HEK293 (cell line): ENCODE measurements at regions not wholly inside any gene's neighbourhood (a gene's known extent, or its start where the extent isn't known, plus 50 kb on each side); places are given as distances from the start of the nearest gene placed in this dataset.

ENCODE experiments used
- CTCF ChIA-PET: fragments of 350-600 bp; formaldehyde crosslinking; extraction: SDS; loops from one replicate; lab custom pipeline; 2021; ENCODE audit warnings: antibody characterized with exemption; lab: Yijun Ruan, JAX
- POLR2A ChIA-PET: fragments of 300-600 bp; formaldehyde crosslinking; extraction: SDS; loops from one replicate; lab custom pipeline; 2020; ENCODE audit warnings: antibody characterized with exemption, inconsistent platforms; lab: Yijun Ruan, JAX
- H3K27ac ChIP-seq: fragments of 200-500 bp; sonication (Bioruptor generic); 2 replicates; pipeline ENCODE4 v1.5.1; 2014; ENCODE audit warnings: low read depth, low read length, control low read depth, inconsistent platforms; ENCODE audit errors: extremely low read depth
- H3K36me3 ChIP-seq, 2 experiments: fragments of 200-500 bp in 1 of 2; sonication (Bioruptor generic) in 1 of 2; 1 replicate in 1 of 2; 2 replicates in 1 of 2; pipeline ENCODE4 v1.5.1; 2014 to 2017; ENCODE audit warnings: inconsistent platforms in 2 of 2, low read length in 2 of 2; ENCODE audit not compliant: control insufficient read depth in 2 of 2, insufficient read depth in 1 of 2
- H3K4me1 ChIP-seq: fragments of 200-500 bp; sonication (Bioruptor generic); 2 replicates; pipeline ENCODE4 v1.5.1; 2014; ENCODE audit warnings: mild to moderate bottlenecking, low read length, inconsistent platforms; ENCODE audit not compliant: control insufficient read depth, insufficient read depth
- H3K4me3 ChIP-seq: 2 replicates; pipeline ENCODE4 v1.5.1; 2011; ENCODE audit warnings: low read depth, mild to moderate bottlenecking, control low read depth, low read length, moderate library complexity
- H3K9me3 ChIP-seq: fragments of 200-500 bp; sonication (Bioruptor generic); 2 replicates; pipeline ENCODE4 v1.5.1; 2014; ENCODE audit warnings: low read depth, low read length, inconsistent platforms; ENCODE audit not compliant: control insufficient read depth, insufficient read depth
- GLI2 ChIP-seq: fragments of 450-650 bp; formaldehyde crosslinking; IDR thresholded peaks from 2 replicates; pipeline ENCODE4; 2017; ENCODE audit warnings: missing biosample characterization, missing genetic modification characterization, low read depth, borderline replicate concordance
- GLI4 ChIP-seq: fragments of 450-650 bp; formaldehyde crosslinking; IDR thresholded peaks from 2 replicates; pipeline ENCODE4 v1.5.1; 2016; ENCODE audit warnings: missing biosample characterization, missing genetic modification characterization
- KLF1 ChIP-seq: fragments of 450-650 bp; formaldehyde crosslinking; IDR thresholded peaks from 2 replicates; pipeline ENCODE4 v1.5.1; 2016; ENCODE audit warnings: missing biosample characterization, missing genetic modification characterization
- WT1 ChIP-seq: fragments of 450-650 bp; formaldehyde crosslinking; IDR thresholded peaks from 2 replicates; pipeline ENCODE4 v1.5.1; 2016; ENCODE audit warnings: missing biosample characterization, missing genetic modification characterization
- ZBTB17 ChIP-seq: fragments of 450-650 bp; formaldehyde crosslinking; IDR thresholded peaks from 2 replicates; pipeline ENCODE4 v1.5.1; 2016; ENCODE audit warnings: missing biosample characterization, missing genetic modification characterization
- ZNF140 ChIP-seq: fragments of 450-650 bp; formaldehyde crosslinking; IDR thresholded peaks from 2 replicates; pipeline ENCODE4 v1.5.1; 2016; ENCODE audit warnings: missing biosample characterization, missing genetic modification characterization
- ZNF266 ChIP-seq: fragments of 450-650 bp; formaldehyde crosslinking; IDR thresholded peaks from 2 replicates; pipeline ENCODE4 v1.5.1; 2016; ENCODE audit warnings: missing biosample characterization, missing genetic modification characterization, low read depth
- ZXDB ChIP-seq: fragments of 450-650 bp; formaldehyde crosslinking; IDR thresholded peaks from 2 replicates; pipeline ENCODE4 v1.5.1; 2016; ENCODE audit warnings: missing biosample characterization, missing genetic modification characterization
- TF ChIP-seq, protein P1 (sequence below): fragments of 450-650 bp; IDR thresholded peaks from 2 replicates; pipeline ENCODE4 v1.5.1; 2018; ENCODE audit warnings: missing biosample characterization, missing genetic modification characterization
- TF ChIP-seq, protein P2 (sequence below): fragments of 450-650 bp; formaldehyde crosslinking; conservative IDR thresholded peaks from 2 replicates; pipeline ENCODE4 v1.5.1; 2016; ENCODE audit warnings: low read depth, missing biosample characterization, missing genetic modification characterization
- TF ChIP-seq, protein P3 (sequence below): fragments of 450-650 bp; formaldehyde crosslinking; IDR thresholded peaks from 2 replicates; pipeline ENCODE4 v1.5.1; 2016; ENCODE audit warnings: missing biosample characterization, missing genetic modification characterization
- TF ChIP-seq, protein P4 (sequence below): IDR thresholded peaks from 2 replicates; pipeline ENCODE4 v1.6.1; 2011; ENCODE audit warnings: mild to moderate bottlenecking, low read depth, low read length, borderline replicate concordance
- TF ChIP-seq, protein P5 (sequence below): fragments of 450-650 bp; formaldehyde crosslinking; IDR thresholded peaks from 2 replicates; pipeline ENCODE4 v1.5.1; 2016; ENCODE audit warnings: missing biosample characterization, missing genetic modification characterization, low read depth
- TF ChIP-seq, protein P6 (sequence below): sonication (generic); formaldehyde crosslinking; IDR thresholded peaks from 2 replicates; pipeline ENCODE4 v1.8.1; 2022; ENCODE audit warnings: mild to moderate bottlenecking, moderate library complexity, missing genetic modification reagents
- TF ChIP-seq, protein P7 (sequence below): fragments of 450-650 bp; formaldehyde crosslinking; IDR thresholded peaks from 2 replicates; pipeline ENCODE4 v1.5.1; 2017; ENCODE audit warnings: missing biosample characterization, missing genetic modification characterization
- TF ChIP-seq, protein P8 (sequence below): fragments of 450-650 bp; formaldehyde crosslinking; IDR thresholded peaks from 2 replicates; pipeline ENCODE4 v1.5.1; 2017; ENCODE audit warnings: missing biosample characterization, missing genetic modification characterization
- TF ChIP-seq, protein P9 (sequence below): fragments of 450-650 bp; formaldehyde crosslinking; conservative IDR thresholded peaks from 2 replicates; pipeline ENCODE4 v1.5.1; 2016; ENCODE audit warnings: low read depth, missing biosample characterization, missing genetic modification characterization

DNA sequence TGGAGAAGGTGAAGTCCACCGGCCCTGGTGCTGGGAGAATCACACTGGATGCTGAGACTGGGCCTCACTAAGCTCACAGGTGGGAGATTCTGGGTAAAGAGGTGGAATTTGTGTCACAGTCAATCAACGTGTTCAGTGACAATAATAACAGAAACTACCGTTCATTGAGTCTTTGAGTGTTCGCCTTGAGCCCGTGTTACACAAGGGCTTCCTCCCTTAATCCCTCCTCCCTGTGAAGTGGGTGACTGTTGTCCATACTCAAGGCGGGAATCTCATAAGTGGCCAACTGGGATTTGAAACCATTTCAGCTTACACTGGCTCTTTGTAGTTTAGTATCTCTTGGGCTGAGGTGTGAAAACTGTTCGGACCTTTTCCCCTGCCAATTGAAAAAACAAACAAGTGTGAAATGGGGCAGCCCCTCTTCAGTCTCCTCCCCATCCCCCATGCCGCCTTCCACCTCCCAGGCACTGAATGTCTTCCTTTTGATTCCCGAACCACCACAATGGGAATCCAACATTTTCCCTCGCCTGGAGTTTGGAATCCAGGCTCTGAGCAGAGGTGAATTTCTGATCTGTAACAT lies 502.4 kb downstream of the MIAT start:
- POLR2A ChIA-PET, result no interaction called here
- Histone ChIP-seq H3K4me3 (no peak overlapping the region), H3K9me3 (no peaks in the 10 kb centered on the region), H3K4me1 (no peaks in the 10 kb centered on the region), H3K36me3 (no peaks in the 10 kb centered on the region), H3K27ac (no peak overlapping the region)
- CTCF ChIA-PET, result no interaction called here
- no peak for TF ChIP-seq ZBTB17 (tag by site-specific recombination)
- TF ChIP-seq GLI2 (tag by site-specific recombination), result no peak
- TF ChIP-seq, protein P1, sequence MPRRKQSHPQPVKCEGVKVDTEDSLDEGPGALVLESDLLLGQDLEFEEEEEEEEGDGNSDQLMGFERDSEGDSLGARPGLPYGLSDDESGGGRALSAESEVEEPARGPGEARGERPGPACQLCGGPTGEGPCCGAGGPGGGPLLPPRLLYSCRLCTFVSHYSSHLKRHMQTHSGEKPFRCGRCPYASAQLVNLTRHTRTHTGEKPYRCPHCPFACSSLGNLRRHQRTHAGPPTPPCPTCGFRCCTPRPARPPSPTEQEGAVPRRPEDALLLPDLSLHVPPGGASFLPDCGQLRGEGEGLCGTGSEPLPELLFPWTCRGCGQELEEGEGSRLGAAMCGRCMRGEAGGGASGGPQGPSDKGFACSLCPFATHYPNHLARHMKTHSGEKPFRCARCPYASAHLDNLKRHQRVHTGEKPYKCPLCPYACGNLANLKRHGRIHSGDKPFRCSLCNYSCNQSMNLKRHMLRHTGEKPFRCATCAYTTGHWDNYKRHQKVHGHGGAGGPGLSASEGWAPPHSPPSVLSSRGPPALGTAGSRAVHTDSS (tag by site-specific recombination), result no peak
- TF ChIP-seq ZNF266 (tag by site-specific recombination), result no peak
- no peak for TF ChIP-seq ZXDB
- TF ChIP-seq, protein P2, sequence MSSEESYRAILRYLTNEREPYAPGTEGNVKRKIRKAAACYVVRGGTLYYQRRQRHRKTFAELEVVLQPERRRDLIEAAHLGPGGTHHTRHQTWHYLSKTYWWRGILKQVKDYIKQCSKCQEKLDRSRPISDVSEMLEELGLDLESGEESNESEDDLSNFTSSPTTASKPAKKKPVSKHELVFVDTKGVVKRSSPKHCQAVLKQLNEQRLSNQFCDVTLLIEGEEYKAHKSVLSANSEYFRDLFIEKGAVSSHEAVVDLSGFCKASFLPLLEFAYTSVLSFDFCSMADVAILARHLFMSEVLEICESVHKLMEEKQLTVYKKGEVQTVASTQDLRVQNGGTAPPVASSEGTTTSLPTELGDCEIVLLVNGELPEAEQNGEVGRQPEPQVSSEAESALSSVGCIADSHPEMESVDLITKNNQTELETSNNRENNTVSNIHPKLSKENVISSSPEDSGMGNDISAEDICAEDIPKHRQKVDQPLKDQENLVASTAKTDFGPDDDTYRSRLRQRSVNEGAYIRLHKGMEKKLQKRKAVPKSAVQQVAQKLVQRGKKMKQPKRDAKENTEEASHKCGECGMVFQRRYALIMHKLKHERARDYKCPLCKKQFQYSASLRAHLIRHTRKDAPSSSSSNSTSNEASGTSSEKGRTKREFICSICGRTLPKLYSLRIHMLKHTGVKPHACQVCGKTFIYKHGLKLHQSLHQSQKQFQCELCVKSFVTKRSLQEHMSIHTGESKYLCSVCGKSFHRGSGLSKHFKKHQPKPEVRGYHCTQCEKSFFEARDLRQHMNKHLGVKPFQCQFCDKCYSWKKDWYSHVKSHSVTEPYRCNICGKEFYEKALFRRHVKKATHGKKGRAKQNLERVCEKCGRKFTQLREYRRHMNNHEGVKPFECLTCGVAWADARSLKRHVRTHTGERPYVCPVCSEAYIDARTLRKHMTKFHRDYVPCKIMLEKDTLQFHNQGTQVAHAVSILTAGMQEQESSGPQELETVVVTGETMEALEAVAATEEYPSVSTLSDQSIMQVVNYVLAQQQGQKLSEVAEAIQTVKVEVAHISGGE (tag by site-specific recombination), result no peak
- TF ChIP-seq GLI4 (tag by site-specific recombination), result no peak
- TF ChIP-seq, protein P3, sequence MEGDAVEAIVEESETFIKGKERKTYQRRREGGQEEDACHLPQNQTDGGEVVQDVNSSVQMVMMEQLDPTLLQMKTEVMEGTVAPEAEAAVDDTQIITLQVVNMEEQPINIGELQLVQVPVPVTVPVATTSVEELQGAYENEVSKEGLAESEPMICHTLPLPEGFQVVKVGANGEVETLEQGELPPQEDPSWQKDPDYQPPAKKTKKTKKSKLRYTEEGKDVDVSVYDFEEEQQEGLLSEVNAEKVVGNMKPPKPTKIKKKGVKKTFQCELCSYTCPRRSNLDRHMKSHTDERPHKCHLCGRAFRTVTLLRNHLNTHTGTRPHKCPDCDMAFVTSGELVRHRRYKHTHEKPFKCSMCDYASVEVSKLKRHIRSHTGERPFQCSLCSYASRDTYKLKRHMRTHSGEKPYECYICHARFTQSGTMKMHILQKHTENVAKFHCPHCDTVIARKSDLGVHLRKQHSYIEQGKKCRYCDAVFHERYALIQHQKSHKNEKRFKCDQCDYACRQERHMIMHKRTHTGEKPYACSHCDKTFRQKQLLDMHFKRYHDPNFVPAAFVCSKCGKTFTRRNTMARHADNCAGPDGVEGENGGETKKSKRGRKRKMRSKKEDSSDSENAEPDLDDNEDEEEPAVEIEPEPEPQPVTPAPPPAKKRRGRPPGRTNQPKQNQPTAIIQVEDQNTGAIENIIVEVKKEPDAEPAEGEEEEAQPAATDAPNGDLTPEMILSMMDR (tag by site-specific recombination), result no peak
- TF ChIP-seq, protein P4, sequence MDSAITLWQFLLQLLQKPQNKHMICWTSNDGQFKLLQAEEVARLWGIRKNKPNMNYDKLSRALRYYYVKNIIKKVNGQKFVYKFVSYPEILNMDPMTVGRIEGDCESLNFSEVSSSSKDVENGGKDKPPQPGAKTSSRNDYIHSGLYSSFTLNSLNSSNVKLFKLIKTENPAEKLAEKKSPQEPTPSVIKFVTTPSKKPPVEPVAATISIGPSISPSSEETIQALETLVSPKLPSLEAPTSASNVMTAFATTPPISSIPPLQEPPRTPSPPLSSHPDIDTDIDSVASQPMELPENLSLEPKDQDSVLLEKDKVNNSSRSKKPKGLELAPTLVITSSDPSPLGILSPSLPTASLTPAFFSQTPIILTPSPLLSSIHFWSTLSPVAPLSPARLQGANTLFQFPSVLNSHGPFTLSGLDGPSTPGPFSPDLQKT, result no peak
- TF ChIP-seq, protein P5, sequence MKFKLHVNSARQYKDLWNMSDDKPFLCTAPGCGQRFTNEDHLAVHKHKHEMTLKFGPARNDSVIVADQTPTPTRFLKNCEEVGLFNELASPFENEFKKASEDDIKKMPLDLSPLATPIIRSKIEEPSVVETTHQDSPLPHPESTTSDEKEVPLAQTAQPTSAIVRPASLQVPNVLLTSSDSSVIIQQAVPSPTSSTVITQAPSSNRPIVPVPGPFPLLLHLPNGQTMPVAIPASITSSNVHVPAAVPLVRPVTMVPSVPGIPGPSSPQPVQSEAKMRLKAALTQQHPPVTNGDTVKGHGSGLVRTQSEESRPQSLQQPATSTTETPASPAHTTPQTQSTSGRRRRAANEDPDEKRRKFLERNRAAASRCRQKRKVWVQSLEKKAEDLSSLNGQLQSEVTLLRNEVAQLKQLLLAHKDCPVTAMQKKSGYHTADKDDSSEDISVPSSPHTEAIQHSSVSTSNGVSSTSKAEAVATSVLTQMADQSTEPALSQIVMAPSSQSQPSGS (tag by site-specific recombination), result no peak
- TF ChIP-seq, protein P6, sequence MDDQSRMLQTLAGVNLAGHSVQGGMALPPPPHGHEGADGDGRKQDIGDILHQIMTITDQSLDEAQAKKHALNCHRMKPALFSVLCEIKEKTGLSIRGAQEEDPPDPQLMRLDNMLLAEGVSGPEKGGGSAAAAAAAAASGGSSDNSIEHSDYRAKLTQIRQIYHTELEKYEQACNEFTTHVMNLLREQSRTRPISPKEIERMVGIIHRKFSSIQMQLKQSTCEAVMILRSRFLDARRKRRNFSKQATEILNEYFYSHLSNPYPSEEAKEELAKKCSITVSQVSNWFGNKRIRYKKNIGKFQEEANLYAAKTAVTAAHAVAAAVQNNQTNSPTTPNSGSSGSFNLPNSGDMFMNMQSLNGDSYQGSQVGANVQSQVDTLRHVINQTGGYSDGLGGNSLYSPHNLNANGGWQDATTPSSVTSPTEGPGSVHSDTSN (CRISPR knock-in tag), result no peak
- TF ChIP-seq ZNF140, result no peak
- TF ChIP-seq WT1, result no peak
- TF ChIP-seq, protein P7, sequence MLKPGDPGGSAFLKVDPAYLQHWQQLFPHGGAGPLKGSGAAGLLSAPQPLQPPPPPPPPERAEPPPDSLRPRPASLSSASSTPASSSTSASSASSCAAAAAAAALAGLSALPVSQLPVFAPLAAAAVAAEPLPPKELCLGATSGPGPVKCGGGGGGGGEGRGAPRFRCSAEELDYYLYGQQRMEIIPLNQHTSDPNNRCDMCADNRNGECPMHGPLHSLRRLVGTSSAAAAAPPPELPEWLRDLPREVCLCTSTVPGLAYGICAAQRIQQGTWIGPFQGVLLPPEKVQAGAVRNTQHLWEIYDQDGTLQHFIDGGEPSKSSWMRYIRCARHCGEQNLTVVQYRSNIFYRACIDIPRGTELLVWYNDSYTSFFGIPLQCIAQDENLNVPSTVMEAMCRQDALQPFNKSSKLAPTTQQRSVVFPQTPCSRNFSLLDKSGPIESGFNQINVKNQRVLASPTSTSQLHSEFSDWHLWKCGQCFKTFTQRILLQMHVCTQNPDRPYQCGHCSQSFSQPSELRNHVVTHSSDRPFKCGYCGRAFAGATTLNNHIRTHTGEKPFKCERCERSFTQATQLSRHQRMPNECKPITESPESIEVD (tag by site-specific recombination), result no peak
- TF ChIP-seq KLF1, result no peak
- TF ChIP-seq, protein P8, sequence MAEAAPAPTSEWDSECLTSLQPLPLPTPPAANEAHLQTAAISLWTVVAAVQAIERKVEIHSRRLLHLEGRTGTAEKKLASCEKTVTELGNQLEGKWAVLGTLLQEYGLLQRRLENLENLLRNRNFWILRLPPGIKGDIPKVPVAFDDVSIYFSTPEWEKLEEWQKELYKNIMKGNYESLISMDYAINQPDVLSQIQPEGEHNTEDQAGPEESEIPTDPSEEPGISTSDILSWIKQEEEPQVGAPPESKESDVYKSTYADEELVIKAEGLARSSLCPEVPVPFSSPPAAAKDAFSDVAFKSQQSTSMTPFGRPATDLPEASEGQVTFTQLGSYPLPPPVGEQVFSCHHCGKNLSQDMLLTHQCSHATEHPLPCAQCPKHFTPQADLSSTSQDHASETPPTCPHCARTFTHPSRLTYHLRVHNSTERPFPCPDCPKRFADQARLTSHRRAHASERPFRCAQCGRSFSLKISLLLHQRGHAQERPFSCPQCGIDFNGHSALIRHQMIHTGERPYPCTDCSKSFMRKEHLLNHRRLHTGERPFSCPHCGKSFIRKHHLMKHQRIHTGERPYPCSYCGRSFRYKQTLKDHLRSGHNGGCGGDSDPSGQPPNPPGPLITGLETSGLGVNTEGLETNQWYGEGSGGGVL (tag by site-specific recombination), result no peak
- TF ChIP-seq, protein P9, sequence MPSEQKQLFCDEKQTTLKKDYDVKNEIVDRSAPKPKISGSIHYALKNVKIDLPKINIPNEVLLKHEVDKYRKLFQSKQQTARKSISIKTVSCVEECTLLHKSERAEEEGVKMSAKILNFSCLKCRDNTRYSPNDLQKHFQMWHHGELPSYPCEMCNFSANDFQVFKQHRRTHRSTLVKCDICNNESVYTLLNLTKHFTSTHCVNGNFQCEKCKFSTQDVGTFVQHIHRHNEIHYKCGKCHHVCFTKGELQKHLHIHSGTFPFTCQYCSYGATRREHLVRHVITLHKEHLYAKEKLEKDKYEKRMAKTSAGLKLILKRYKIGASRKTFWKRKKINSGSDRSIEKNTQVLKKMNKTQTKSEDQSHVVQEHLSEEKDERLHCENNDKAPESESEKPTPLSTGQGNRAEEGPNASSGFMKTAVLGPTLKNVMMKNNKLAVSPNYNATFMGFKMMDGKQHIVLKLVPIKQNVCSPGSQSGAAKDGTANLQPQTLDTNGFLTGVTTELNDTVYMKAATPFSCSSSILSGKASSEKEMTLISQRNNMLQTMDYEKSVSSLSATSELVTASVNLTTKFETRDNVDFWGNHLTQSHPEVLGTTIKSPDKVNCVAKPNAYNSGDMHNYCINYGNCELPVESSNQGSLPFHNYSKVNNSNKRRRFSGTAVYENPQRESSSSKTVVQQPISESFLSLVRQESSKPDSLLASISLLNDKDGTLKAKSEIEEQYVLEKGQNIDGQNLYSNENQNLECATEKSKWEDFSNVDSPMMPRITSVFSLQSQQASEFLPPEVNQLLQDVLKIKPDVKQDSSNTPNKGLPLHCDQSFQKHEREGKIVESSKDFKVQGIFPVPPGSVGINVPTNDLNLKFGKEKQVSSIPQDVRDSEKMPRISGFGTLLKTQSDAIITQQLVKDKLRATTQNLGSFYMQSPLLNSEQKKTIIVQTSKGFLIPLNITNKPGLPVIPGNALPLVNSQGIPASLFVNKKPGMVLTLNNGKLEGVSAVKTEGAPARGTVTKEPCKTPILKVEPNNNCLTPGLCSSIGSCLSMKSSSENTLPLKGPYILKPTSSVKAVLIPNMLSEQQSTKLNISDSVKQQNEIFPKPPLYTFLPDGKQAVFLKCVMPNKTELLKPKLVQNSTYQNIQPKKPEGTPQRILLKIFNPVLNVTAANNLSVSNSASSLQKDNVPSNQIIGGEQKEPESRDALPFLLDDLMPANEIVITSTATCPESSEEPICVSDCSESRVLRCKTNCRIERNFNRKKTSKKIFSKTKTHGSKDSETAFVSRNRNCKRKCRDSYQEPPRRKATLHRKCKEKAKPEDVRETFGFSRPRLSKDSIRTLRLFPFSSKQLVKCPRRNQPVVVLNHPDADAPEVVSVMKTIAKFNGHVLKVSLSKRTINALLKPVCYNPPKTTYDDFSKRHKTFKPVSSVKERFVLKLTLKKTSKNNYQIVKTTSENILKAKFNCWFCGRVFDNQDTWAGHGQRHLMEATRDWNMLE (tag by site-specific recombination), result no peak
